ENCODE measurements at regions not wholly inside any gene's neighbourhood (a gene's known extent, or its start where the extent isn't known, plus 50 kb on each side); places are given as distances from the start of the nearest gene placed in this dataset.

DNA sequence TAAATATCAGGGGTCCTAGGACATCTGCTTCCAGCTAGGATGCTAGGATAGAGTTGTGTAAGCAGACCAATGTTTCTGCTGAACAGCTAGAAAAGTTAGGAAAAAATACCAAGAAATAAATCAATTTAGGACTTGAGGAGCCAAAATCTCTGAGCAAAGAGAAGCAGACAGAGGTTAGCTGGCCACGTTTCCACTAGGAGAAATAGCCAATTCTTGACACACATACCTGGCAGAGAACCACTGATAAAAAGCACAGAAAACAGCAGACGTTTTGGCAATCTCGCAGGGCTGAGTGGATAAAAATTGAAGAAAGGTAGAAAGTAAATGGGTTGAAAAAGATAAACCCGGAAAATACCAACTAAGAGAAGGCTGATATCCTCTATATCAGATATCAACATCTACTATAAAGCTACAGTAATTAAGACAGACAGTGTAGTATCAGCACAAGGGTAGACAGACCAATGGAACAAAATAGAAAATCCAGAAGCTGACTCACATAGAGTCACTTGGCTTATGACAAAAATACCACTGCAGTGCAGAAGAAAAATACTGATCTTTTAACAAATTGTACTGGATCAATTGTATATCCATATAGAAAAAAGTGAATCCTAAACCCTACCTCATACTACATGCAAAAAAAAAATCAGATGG is 306.1 kb upstream of the KLHL29 start:
- DNase-seq, result no peak

DNA sequence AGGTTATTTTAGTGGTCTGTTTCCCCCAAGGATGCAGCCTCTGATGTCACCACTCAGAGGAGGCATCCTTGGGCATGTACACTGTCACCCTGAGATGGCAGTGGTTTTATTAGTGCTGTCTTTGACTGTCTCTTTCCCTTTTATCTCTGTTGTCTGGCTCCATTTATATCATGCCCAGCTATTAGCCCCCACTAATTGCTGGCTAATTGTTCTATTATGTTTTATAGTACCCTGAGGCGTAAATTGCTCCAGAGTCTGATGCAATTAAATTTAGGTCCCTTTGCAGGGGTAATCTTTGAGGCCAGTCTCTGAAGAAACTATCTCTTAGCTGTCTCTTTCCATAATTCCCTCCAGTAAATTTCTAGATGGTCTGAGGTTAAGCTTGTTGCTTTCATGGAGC is 301.0 kb upstream of the KLHL29 start:
- no peak for DNase-seq

DNA sequence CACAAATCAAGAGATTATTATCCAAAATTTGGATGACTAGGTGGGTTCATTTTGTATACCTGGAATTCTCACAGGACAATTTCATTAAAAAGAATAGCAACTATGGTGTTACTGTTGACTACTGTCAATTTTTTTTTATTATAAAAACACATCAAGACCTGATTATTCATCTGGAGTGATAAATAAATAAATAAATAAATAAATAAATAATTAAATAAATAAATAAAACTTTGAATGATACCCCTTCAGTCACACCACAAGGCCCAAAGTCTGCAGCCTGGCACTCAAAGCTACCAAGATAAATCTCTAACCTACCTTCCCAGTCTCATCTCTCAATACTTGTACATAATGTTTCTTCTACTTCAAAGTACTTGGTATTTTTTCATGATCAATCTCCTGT is 294.0 kb upstream of the KLHL29 start:
- no peak for DNase-seq

DNA sequence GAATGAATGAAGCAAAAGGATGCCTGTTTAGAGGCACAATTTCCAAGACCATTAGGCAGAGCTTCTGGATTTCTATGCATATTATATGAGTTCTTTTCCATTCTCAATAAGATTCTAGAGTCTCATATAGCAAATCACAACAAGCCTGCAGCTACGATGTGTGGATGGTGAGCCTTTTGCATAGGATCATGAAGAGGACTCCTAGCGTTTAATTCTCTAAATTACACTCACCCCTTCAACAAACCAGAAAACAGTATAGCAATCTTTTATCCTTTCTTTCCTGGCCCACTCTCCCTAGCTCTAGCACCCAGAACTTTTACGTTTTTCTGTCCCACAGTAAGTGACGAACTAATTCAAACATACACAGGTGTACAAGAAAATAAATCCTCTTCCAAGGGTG is 293.1 kb upstream of the KLHL29 start:
- no peak for DNase-seq

DNA sequence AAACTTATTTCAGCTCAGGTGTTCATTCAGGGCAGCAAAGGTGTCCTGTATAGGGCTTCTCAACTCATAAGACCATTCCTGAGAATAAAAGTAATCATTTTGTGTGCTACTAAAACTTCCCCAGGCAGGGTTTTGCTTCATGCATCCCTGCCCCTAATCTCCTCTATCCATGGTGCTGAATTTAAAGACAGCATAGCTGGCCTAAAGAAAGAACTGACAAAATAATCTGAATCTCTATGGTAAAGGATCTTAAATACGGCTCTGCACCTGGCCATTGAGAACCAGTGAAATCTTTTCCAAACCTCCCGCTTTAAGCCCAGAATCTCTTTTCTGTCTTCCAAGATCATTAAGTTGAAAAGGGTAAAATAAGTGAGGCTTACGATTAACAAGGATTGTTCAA is 292.1 kb upstream of the KLHL29 start:
- no peak for DNase-seq

DNA sequence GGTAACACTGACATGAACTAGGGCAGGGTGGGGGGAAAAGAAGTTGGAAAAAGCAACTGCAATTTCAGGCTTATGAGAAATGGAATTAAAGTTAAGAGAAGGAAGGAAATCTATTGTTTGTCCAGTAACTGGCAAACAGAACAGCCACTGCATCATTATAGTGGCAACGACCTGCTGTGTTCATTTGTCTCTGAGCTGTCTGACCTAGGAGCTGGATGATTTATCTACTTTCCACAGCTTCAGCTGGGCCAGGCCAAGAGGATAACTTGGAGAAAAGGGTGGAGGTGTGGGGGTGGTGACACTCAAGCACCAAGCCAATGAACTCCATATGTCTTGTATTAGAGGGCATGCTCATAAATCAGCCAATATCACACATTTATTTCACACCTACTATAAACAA is 291.5 kb upstream of the KLHL29 start:
- DNase-seq, result no peak

DNA sequence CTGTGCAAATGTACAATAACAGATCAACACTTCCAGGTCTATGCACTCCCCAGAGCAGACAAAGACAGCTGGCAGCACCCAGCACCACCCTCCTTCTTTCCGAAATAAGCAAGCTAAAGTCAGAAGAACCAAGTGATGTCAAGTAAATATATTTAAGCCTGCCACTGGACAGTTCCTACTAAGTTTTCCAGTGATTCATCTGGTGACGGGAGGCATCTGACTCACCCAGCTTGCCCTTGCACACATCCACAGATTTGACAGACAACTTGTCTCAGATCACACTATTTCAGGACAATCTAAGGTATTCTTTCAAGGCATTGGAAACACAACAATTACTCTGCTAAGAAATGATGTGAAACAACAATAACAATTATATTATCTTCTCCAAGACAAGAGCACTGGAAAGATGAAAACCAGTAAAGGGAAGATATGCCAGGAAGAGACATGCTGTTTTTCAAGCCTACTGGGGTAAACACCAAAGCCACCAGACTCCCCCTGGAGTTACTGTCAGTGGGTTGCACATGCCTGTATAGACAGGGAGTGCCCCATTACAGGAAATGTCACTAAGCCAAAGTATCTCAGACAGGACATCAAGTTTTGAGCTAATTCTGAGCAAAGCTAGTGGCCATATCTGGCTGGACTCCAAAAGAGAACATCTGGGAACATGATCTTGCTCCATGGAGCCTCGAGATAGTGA is 287.9 kb upstream of the KLHL29 start:
- DNase-seq, result peak; percentile 11

DNA sequence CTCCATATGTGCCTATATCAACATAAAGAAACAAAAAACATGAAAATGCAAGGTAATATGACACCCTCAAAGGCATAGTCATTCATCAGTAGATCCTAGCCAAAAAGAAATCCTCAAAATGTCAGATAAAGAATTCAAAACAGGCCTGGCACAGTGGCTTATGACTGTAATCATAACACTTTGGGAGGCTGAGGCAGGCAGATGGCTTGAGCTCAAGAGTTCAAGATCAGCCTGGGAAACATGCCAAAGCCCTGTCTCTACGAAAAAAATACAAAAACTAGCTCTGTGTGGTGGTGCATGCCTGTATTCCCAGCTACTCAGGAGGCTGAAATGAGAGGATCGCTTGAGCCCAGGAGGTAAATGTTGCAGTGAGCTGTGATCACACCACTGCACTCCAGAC is 284.6 kb upstream of the KLHL29 start:
- peak; percentile 96 for DNase-seq

DNA sequence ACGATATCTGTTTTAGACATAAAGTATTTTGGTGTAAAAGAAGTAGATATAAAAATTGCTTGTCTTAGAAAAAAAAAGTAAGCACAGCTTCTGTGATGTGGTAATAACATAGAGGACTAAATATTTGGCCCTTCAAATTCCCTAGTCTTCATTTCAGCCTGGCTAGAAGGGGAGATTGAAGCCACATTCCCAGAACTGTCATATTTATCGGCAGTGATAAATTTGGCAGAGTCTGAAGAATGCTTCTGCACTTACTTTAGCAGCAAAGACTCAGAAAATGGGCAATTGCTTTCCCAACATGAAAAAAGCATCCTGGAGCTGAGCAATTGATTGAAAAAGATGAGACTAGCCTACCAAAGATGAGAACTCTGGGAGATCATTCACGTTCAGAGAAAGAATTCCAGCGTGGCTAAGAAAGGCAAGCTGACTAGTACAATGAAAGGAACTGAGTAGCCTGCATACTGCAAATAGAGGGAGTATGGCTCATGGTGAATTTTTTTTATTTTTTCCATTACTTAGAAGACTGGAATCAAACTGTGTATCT is 278.7 kb upstream of the KLHL29 start:
- DNase-seq, result no peak

DNA sequence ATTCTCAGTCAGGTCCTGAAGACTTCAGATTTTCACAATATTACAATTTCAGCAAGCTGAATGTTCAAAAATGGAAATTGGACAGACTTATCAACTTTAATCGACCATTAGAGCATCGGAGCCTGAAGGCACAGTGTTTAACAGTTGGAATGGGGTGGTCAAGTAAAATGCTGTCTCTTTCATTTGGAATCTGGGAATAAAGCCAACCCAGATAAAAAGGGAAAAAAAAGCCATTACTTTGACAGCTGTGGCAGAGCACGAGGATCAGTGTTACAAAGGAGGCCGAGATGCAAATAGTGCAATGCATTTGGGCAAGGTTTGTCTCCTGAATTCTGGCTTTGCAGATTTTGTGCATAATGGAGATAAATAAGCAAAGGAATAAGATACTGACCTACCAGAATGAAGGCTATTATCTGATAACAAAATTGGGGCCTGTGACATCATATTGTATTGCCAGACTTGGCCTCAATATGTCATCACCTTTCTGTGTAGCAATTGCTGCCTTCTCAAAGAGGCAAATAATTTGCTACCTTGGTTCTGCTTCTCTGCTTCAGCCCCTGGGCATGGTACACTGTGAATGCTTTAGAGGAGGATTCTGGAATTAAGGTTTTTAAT is 277.5 kb upstream of the KLHL29 start:
- peak; percentile 58 for DNase-seq

DNA sequence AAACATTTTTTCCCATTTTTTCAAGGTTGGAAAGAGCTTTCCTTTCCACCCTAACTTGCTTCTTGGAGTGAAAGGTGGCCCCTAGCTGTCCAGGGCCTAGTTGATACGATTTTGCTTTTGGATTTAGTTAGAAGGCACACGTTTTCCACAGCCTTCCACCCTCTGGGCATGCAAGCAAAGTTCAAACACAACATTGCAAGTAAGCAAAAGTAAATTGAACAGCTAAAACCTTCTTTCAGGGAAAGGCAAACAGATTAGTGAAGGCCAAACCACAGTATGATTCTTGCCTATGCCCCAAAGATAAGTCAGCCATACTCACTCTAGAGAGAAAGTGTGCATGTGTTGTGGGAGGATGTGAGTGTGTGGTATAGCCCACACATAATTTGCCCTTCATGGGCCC is 273.7 kb upstream of the KLHL29 start:
- DNase-seq, result no peak

DNA sequence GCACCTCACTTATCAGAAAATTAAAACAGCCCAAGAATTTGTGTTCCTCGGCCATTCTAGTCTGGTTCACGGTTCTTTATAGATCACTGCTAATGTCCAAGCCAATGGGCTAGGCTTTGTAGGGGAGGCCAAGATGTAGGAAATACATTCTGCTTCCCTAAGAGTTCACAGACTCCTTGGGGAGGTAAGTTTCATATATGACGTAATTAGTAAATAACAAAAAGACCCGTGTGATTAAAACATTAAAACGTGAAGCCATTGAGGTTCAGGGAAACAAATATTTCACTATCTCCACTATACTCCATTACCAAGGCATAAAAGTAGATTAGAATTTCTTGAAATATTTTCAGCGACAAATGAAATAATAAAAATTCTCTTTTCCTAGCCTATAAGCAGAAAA is 272.5 kb upstream of the KLHL29 start:
- no peak for DNase-seq

DNA sequence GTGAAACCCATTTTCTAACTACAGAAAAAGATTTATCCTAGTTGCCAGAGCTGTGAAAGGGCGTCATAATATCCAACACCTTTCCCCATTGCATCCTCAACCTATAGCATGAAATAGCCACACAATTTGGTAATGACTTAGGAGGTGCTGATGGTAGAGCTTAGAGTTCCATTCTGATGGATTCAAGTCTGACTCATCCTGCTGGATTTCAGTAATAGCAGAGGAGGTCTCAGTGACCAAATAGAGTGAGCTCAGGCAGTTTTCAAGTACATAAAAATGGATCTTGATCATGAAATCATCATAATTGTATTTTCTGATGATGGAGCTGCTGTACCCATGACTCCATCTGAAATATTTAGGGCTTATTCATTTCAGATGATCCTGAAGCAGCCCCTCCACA is 270.7 kb upstream of the KLHL29 start:
- DNase-seq, result no peak

DNA sequence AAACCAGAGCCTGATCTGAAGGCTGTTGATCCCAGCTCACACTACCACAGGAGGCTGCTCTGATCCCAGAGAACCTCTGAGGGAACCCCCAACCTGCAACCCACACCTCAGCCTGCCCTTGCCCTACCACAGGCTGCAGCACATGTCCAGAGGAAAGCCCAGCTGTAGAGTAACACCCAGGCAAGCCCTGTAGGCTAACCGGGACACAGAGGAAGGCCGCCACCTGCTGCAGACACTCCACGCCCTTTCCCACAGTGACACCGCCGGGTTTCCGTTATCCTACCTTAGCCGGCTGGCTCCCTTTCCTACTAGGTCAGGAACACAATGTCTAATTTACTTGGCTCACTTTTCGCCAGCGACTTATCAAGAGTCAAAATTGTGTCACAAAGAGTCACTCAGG is 266.7 kb upstream of the KLHL29 start:
- DNase-seq, result no peak

DNA sequence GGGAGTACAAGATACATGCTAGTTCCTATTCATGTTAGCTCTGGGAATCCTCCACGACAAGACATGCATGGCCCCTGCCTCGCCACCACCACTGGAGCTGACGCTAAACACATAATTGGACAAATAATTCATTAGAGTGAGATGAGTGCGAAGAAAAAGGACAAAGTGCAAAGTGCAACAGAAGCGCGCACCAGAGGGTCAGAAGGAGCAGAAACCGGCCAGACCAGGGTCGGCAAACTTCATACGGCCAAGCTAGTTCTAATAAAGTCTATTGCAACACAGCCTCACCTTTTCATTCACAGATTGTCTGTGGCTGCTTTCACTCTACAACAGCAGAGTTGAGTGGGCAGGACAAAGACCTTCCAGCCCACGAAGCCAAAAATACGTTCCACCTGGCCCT is 266.1 kb upstream of the KLHL29 start:
- no peak for DNase-seq

DNA sequence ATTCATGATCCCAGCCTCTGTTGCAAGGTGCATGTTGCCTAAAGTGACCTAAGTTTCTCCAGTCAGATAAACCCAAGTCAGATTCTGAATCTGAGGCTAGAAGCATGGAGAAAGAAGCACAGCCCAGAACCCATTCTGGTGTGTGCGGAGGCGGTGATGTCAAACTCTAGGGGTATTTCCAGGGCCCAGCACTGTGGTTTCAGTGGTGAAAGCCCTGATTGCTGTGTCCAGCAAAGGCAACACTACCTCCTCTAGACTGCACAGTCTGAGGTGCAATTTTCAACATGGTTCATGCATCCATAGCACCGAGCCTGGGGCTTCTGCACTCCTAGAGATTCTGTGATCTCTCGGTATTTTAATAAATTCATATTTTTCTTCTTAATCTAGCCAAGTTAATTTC is 264.8 kb upstream of the KLHL29 start:
- no peak for DNase-seq

DNA sequence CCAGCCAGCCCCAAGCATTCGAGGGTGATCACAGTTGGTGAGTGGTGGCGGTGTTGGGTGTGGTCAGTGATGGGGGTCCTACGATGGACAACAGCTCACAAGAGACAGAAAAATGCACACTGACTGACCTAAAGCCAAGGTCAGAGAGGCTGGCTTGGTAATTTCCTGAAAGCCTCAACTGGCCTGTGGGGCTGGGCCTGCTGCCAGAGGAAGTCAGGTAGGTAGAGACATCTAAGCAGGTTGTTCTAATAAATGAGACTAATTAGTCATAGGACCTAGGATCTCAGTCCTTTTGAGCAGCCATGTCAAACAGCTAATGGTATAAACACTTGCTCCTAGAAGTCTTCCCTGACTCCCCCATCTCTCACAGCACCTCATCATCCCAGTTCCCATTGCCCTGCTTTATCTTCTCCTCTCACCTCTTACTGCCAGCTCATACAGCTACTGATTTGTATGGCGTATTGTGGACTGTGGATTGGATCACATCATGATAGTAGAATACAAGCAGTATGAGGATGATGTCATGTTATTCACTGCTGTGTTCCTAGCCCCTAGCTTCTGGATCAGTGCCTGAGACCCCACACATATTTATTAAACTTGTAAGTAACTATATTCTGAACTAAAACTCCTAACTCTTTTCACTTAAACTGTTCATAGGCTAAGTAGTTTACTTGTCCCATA is 262.9 kb upstream of the KLHL29 start:
- no peak for DNase-seq

DNA sequence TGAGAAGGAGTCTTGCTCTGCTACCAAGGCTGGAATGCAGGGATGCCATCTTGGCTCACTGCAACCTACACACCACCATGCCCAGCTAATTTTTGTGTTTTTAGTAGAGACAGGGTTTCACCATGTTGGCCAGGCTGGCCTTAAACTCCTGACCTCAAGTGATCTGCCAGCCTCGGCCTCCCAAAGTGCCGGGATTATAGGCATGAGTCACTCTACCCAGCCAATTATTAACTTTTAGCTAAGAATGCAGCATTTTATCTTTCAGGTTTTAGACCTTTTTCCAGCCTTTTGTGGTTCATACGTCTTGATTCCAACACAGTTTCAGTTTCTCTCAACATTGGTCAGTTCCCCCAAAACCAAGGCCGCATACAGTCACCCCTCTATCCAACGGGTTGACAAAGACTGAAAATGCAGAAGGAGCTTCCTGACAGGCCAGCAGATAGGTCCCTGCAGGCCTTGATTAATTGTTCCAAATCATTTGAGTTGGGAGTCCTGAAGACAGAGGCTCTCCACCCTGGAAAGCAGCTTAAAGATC is 262.2 kb upstream of the KLHL29 start:
- no peak for DNase-seq

DNA sequence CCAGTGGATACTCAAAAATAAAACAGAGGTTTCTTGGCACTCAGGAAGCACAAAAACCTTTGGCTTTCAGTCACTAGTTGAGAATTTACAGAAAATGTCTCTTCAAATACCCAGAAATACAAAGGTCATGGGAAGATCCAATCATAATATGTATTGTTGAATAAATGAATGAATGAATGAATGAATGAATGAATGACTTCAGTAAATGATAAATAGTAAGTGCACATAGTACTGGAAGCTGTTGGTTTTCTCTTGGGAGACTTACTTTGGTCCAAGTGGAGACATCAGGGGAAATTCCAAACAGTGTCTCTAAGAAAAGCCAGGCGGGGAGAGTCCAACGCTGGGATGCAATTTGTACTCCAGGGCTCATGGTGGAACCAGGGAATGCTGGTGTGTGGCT is 261.3 kb upstream of the KLHL29 start:
- no peak for DNase-seq

DNA sequence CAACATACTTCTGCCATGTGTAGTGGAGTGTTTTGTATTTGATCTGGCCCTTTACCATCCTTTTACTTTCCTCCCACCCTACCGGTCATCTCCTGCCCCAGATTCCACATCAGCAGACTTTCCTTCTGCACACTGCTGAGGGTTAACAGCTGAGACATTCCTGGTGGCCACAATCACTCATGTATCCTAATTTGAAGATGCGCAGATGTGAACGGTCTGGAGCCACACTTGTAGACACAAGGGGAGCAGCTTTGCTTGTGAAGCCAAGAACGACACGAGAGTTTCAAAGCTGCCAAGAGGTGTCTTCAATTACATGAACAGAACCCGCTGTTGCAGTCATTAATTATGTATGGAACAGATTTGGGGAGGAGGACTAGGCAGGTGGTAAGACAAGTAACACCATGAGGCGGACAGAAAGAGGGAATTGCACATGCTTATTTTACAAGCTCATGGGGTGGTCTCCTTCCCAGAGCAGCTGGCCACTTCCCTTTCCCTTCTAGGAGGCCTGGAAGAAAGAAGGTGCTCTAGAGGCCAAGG is 260.7 kb upstream of the KLHL29 start:
- peak; percentile 82 for DNase-seq

DNA sequence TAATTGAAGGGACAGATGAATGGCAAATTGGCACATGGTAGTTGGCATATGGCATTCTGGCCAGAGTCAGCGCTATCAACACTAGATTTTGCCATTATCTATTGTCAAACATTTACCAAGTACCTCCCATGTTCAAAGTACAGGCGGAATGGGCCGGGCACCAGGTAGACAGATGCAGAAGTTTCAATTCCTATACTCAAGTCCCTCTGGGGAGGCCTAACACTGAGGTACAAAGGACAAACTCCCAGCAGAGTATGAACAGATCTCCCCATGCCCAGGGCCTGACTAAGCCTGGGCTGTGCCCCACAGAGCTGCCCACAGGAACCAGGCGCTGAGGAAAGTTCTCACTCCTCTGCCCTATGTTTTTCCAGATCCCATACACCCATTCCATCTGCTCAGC is 257.5 kb upstream of the KLHL29 start:
- DNase-seq, result no peak

DNA sequence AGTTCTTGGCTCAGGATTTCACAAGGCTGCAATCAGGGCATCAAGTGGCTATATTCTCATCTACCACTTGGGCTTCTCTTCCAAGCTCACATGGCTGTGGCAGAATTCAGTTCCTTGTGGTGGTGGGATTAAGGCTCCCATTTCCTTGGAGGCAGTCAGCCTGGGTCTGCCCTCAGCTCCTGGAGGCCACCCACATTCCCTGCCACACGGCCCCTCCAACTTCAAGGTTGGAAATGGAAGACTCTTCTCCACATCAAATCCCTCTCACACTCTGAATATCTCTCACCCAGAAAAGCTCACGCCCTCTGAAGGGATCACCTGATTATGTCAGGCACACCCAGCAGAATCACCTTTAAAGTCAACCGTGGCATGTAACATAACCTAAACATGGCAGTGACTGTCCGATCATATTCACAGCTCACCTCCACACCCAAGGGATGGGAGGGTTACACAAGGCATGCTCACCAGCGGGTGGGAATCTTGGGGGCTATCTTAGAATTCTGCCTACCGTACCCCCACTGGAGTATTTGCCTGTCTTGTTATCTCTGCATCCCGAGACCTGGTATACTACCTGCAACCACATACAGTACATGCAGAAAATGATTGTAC is 256.2 kb upstream of the KLHL29 start:
- no peak for DNase-seq

DNA sequence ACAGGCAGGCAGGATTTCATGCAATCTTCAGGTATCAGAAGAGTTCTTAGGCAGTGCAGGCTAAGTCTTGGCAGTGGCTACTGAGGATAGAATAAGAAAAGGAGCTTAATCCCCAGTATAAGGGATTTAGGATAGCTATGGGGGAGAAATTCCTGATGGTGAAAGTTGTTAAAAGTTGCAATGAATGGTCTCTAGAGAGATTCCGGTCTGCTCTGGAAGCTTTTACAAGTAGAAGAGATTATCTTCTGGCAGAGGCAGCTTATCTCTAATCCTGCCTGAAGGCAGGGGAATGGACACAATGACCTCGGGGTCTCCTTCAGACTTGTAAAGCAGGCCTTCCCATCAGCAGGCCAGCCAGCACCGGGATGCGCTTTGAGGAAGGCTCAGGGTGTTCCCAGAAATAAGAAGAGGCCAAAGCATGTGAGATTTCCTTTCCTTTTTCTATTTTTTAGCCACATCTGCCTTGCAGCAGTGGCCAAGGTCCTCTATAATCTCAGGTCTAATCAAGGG is 253.9 kb upstream of the KLHL29 start:
- DNase-seq, result no peak

Data from NCI-H2171 treated with DMSO at 0.1 percent for 48 hours (cell line).